GM04504 (cell line): ENCODE measurements at regions not wholly inside any gene's neighbourhood (a gene's known extent, or its start where the extent isn't known, plus 50 kb on each side); places are given as distances from the start of the nearest gene placed in this dataset.

Experiments used
- DNase-seq: peaks from one replicate; pipeline ENCODE4 v3.0.0-alpha.2; 2012; ENCODE audit warnings: low read depth

- DNase-seq = no peak
These were observed 375.1 kb downstream of the METTL15 start for GRCh38 chr11:28483072-28483867.

GRCh38 chr11:28482666-28483065 is 374.5 kb downstream of the METTL15 start:
- no peak for DNase-seq

GRCh38 chr11:28481616-28482480 is 373.7 kb downstream of the METTL15 start:
- DNase-seq = no peak

- no peak for DNase-seq
These were observed 372.2 kb downstream of the METTL15 start for GRCh38 chr11:28480406-28480805.

GRCh38 chr11:28476864-28477263 is 368.7 kb downstream of the METTL15 start:
- DNase-seq = no peak

GRCh38 chr11:28476049-28476448 is 367.9 kb downstream of the METTL15 start:
- DNase-seq = no peak

GRCh38 chr11:28472904-28473303 is 364.7 kb downstream of the METTL15 start:
- no peak for DNase-seq

- no peak for DNase-seq
These were observed 363.3 kb downstream of the METTL15 start for GRCh38 chr11:28471537-28471936.

- DNase-seq = no peak
These were observed 362.0 kb downstream of the METTL15 start for GRCh38 chr11:28470180-28470579.

GRCh38 chr11:28466506-28466905 is 358.3 kb downstream of the METTL15 start:
- no peak for DNase-seq

- DNase-seq = peak; percentile 3
These were observed 356.2 kb downstream of the METTL15 start for GRCh38 chr11:28464252-28464867.

- DNase-seq = no peak
These were observed 355.6 kb downstream of the METTL15 start for GRCh38 chr11:28463826-28464225.

GRCh38 chr11:28461846-28462245 is 353.7 kb downstream of the METTL15 start:
- no peak for DNase-seq

GRCh38 chr11:28461338-28461737 is 353.1 kb downstream of the METTL15 start:
- DNase-seq = peak; percentile 35

- DNase-seq = no peak
These were observed 352.2 kb downstream of the METTL15 start for GRCh38 chr11:28460348-28460747.

GRCh38 chr11:28459912-28460311 is 351.7 kb downstream of the METTL15 start:
- no peak for DNase-seq

GRCh38 chr11:28457481-28458065 is 349.4 kb downstream of the METTL15 start:
- no peak for DNase-seq

GRCh38 chr11:28448186-28448585 is 340.0 kb downstream of the METTL15 start:
- peak; percentile 14 for DNase-seq

- DNase-seq = peak; percentile 20
These were observed 339.0 kb downstream of the METTL15 start for GRCh38 chr11:28447226-28447625.

GRCh38 chr11:28442131-28442530 is 333.9 kb downstream of the METTL15 start:
- DNase-seq = peak; percentile 23

GRCh38 chr11:28439403-28439802 is 331.2 kb downstream of the METTL15 start:
- DNase-seq = no peak

GRCh38 chr11:28420099-28420498 is 311.9 kb downstream of the METTL15 start:
- no peak for DNase-seq
